Muscle of arm (tissue), 1 donor: ENCODE measurements at regions not wholly inside any gene's neighbourhood (a gene's known extent, or its start where the extent isn't known, plus 50 kb on each side); places are given as distances from the start of the nearest gene placed in this dataset.
"Not testable (repeated sequence)": the region's sequence is repeated elsewhere in the genome, so short reads cannot be mapped to it uniquely, and the experiment has no call there.

Source experiments
- DNase-seq: peaks from one replicate; pipeline ENCODE4 v3.0.0-alpha.2; 2013

GRCh38 chr16:5215901-5216300 is 118.3 kb upstream of the EEF2KMT start:
- no peak for DNase-seq

DNA sequence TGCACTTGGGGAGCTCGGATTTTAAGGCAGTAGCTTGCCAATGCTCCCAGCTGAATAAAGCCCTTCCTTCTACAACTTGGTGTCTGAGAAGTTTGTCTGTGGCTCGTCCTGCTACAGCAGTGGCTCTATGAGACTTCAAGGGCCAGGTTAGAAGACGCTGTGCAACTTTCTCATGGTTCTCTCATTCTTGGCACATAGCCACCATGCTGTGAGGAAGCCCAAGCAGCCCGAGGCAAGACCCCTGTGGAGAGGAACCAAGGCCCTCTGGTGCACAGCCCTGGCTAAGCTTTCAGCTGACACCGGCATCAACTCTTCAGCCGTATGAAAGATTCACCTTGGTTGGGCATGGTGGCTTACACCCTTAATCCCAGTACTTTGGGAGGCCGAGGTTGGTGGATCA is 116.9 kb upstream of the EEF2KMT start:
- DNase-seq, result no peak

GRCh38 chr16:5212501-5212900 is 114.9 kb upstream of the EEF2KMT start:
- not testable (repeated sequence) for DNase-seq

DNA sequence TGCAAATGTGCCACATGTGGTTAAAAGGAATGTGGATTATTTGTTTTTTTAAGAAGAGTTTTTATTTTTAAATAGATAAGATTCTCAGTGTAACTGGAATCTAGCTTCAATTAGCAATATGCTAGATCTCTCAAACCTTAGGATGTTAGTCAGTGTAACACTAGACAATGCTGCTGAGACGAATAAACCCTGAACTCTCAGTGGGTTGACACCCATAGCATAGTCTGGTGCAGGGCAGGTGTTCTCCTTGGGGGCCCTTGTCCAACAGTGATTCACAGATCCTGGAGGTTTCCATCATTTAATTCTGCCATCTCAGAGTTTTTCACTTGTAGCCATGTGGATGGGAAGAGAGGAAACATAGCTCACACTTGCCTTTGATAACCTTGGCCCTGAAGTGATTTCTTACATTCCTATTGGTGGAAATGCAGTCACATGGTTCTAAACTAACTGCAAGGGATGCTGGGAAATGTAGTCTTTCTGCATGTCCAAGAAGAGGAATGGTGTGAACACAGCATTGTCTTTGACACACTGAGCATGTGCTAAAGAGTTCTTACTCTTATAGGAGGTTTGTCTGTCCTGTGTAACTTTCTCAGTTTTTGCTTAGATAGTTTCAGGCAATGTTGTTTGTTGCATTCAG is 110.4 kb upstream of the EEF2KMT start:
- not testable (repeated sequence) for DNase-seq

DNA sequence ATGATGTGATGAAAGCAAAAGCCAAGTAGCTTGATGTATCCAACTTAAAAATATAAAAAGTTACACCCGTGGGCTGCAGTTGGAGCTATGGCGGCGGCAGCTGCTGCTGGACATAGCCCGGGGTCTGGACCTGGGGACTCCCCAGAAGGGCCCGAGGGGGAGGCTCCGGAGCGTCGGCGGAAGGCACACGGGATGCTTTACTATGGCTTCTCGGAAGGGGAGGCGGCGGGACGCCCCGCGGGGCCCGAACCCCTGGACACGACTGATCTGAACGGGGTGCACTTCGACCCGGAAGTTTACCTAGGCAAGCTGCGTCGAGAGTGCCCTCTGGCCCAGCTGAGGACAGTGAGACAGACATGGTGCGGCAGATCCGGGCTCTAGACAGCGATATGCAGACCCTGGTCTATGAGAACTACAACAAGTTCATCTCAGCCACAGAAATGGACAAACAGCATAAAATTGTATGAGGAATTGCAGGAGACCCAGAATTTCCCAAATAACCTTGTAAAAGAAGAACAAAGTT is 109.5 kb upstream of the EEF2KMT start:
- no peak for DNase-seq

DNA sequence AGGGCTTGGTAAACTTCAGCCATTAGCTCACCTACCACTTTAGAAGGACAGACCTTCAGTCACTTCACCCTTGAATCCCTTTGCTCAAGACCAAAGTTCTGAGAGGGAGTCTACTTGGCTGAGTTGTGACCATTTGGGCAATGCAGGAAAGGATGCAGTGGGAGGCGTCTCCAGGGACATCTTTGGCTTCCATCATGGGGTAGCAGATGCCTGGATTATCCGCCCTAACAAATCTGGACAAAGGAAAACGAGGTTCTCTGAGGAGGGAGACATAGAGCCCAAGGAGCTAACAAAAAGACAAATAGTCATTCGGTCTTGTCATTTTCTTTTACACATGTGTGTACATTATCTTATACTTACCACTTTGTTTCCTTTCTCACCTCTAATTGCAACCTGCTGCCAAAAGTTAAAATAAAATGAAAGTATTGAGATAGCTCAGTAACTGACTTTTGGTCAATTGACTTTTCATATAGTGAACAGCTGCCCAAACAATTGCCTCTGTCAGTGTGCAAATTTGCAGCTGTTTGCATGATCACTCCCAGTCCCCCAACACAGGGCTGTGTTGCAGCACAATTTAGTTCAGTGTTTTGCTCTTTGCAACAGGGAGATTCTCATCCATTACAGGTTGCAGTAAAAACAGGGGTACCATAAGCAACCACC is 108.9 kb upstream of the EEF2KMT start:
- no peak for DNase-seq

DNA sequence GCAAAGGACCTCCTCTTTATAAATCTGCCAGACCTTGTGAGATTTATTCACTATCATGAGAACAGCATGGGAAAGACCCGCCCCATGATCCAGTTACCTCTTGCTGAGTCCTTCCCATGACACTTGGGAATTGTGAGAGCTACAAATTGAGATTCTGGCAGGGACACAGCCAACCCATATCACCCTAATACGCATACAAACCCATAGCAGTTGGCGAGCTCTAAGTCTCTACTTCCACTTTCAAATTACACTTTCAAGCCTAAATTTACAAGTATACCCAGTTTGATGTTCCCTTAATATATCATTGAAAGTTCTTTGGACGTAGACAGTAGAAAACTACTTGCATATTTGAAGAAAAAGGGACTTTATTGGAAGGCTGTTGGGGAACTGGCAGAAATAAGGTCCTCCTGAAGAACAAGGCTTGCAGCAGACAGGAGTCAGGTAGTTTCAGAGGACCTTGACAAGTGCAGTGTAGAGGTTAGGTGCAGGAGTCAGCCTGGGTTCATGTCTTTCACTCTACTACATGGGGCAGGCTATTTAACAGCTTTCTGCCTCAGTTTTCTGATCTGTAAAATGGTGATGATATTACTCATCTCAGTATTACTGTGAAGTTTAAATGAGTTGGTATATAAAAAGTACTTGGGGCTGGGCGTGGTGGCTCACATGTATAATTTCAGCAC is 107.9 kb upstream of the EEF2KMT start:
- no peak for DNase-seq

- not testable (repeated sequence) for DNase-seq
Observed at GRCh38 chr16:5203675-5204074, 106.1 kb upstream of the EEF2KMT start.

DNA sequence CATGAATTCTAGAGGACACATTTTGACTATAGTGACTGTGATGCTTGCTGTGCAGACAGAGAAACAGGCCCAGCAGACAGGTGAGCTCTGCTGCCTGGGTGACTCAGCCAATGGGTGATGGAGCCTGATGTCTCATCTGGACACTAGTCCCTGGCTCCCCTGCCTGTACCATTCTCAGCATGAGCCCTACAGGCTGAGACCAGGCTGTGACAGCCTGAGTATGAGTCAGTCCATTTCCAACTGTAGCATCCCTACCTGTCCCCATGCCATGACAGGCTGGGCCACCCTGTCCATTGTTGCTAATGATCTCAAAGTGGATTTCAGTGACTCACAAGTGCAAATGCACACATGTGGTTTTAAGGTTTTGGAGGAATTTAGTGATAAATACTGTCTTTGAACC is 102.5 kb upstream of the EEF2KMT start:
- DNase-seq, result no peak

- DNase-seq, result no peak
Observed at GRCh38 chr16:5196204-5196603, 98.6 kb upstream of the EEF2KMT start.

- DNase-seq, result no peak
Observed at GRCh38 chr16:5193861-5194260, 96.3 kb upstream of the EEF2KMT start.

DNA sequence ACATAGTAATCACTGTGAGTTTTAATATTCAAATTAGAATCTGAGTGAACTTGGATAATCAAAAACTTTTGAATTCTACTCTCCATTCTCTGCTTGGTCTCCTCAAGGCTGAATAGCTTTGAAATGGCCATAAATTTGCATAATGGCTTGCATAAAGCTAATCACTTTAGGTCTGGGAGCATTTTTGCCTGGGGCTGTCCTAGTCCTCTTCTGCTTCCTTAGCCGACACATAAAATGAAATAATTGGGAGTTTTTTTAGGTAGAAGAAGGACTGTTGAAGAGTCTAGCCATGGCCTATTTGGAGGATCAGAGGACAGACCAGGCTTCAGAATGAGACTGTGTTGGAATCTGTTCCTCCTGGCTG is 91.4 kb upstream of the EEF2KMT start:
- no peak for DNase-seq

- DNase-seq, result no peak
Observed at GRCh38 chr16:5188318-5188988, 90.9 kb upstream of the EEF2KMT start.

DNA sequence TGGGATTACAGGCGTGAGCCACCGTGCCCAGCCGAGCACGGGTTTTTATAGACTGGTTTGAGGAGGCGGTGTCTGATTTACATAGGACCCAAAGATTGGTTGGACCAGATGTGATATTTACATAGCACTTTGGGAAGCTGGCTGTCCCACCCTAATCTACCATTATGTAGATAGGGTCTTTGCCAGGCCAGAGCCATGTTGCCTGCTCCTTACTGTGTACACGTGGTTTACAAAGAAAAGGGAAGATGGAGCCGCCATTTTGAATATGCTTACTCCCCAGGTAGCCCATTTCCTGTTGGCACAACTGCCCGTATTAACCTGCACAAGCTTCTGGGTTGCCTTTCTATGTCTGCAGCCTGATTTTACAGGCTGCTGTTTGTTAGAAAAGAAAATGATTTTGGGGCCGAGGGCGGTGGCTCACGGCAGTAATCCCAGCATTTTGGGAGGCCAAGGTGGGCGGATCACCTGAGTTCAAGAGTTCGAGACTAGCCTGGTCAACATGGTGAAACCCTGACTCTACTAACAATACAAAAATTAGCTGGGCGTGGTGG is 89.9 kb upstream of the EEF2KMT start:
- DNase-seq, result no peak

DNA sequence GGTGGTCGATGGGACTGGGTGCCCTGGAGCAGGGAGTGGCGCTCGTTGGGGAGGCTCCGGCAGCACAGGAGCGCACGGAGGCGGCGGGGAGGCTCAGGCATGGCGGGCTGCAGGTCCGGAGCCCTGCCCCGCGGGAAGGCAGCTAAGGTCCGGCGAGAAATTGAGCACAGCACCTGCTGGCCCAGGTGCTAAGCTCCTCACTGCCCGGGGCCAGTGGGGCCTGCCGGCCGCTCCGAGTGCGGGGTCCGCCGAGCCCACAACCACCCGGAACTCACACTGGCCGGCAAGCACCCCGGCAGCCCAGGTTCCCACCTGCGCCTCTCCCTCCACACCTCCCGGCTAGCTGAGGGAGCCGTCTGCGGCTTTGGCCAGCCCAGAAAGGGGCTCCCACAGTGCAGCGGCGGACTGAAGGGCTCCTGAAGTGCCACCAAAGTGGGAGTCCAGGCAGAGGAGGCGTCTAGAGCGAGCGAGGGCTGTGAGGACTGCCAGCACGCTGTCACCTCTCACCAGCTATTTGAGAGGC is 88.8 kb upstream of the EEF2KMT start:
- no peak for DNase-seq

GRCh38 chr16:5176505-5176904 is 78.9 kb upstream of the EEF2KMT start:
- no peak for DNase-seq

DNA sequence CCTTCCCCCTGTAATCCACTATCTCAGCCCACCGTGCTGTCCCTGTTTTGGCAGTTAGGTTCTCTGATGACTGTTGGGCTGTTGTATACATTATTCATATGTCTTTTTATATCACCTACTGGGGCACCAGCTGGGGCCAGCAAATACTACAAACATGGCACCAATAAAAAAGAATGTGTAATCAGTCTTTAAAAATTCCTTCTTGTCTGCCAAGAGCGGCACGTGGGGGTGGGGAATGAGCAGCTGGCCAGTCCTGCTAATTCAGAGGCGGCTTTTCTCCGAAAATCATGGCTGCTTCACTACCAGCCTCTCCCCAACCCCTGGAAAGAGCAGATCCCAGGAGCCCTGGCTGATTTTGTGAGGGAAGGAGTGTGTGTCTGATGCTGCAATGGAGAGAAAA is 77.7 kb upstream of the EEF2KMT start:
- no peak for DNase-seq

GRCh38 chr16:5166486-5166885 is 68.9 kb upstream of the EEF2KMT start:
- no peak for DNase-seq

DNA sequence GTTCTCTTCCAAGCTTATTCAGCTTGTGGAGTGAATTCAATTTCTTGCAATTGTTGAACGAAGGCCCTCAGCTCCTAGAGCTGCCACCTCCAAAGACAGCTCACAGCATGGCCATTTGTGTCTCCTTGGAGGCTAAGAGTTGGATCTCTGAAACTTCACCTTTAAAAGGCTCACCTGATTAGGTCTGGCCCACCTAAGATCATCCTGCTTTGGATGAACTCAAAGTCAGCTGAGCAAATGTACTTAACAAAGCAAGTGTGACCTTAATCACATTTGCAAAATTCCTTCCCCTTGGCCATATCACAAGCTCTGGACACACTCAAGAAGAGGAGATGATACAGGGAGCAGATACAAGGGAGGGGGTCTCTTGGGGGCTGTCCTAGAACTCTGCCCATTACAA is 67.8 kb upstream of the EEF2KMT start:
- DNase-seq, result not testable (repeated sequence)

- DNase-seq, result not testable (repeated sequence)
Observed at GRCh38 chr16:5162801-5163200, 65.2 kb upstream of the EEF2KMT start.

- DNase-seq, result not testable (repeated sequence)
Observed at GRCh38 chr16:5161888-5162287, 64.3 kb upstream of the EEF2KMT start.

DNA sequence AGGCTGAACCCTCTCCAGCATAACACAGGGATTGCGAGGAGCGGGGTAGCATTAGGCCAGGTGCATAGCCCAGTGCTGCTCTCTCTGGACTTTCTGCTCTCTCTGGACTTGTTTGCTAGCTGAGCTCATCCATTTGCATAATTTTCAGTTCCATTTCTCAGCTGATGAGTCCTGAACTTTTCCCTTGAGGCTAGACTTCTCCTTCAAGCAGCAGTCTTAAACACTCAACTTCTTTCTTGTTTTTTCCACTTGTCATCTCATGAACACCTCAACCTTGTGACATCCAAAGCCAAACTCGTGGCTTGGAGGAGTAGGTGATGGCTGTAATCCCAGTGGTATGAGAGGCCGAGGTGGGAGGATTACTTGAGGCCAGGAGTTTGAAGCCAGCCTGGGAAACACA is 62.4 kb upstream of the EEF2KMT start:
- DNase-seq, result not testable (repeated sequence)
